ENCODE measurements at regions not wholly inside any gene's neighbourhood (a gene's known extent, or its start where the extent isn't known, plus 50 kb on each side); places are given as distances from the start of the nearest gene placed in this dataset.

DNA sequence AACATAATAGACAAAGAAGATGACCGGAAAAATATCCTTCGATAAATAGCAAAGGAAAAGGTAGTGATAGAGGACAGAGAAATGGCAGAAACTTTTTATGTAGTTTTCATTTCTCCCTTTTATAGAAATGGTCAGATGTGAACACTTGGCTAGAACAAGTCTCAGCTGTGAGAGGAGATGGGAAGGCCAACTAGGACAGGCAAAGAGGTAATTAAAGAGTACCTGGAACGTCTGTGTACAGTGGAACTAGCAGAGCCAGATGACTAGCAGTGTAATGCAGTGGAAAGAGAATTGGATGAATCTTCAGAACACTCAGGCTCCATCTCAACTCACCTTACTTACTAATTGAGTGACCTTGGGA is 69.2 kb downstream of the NABP1 start:
- no peaks in the 10 kb centered on the region for H3K36me3 ChIP-seq (ENCODE audit: control insufficient read depth in 2 of 2, extremely low read depth in 1 of 2, insufficient read depth in 2 of 2, low read length in 2 of 2)
- CTCF ChIA-PET: interaction anchor here (1.5 to 1.7 kb wide), 3 partner anchors 10 to 12 kb away, joined by 4 to 6 read pairs (median 6); no protein-coding TSS in a partner anchor

DNA sequence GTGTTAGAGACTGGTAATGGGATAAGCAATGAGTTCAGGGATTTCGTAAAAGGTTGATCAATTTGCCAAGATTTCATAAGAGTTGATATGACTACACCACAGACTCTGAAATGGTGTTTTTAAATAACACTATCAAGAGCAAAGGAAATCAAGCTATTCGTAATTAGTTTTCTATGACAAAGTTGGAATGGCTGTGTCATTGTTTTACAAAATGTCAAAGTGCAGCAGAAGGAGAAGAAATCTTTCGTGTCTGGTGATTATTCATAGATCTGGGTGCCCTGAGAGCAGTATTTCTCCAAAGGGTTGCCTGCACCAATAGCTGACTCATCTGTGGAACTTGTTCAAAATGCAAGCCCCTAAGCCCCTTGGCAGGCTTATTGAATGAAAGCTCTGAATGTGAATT is 70.1 kb downstream of the NABP1 start:
- Histone ChIP-seq H3K9ac (replicated peaks; ENCODE audit: extremely low read depth, insufficient read depth, low read length) (no peak overlapping the region), H2AFZ (ENCODE audit: low read depth, low read length) (no peak overlapping the region), H3K4me2 (ENCODE audit: insufficient read depth, low read length) (no peak overlapping the region), H3K4me3 (replicated peaks in 1 of 3; ENCODE audit: insufficient read depth in 1 of 3, low read depth in 1 of 3, low read length in 3 of 3) (no peak overlapping the region), H3K79me2 (ENCODE audit: control insufficient read depth, insufficient read depth, low read length) (no peaks in the 10 kb centered on the region), H3K9me3 (replicated peaks; ENCODE audit: control insufficient read depth, insufficient read depth, low read length) (no peaks in the 10 kb centered on the region), H4K20me1 (replicated peaks; ENCODE audit: control insufficient read depth, extremely low read depth, insufficient read depth, low read length) (no peaks in the 10 kb centered on the region), H3K36me3 (ENCODE audit: control insufficient read depth in 2 of 2, extremely low read depth in 1 of 2, insufficient read depth in 2 of 2, low read length in 2 of 2) (no peaks in the 10 kb centered on the region), H3K4me1 (ENCODE audit: control insufficient read depth, extremely low read depth, insufficient read depth, low read length) (no peaks in the 10 kb centered on the region), H3K27ac (ENCODE audit: insufficient read depth, low read depth, low read length) (no peak overlapping the region), H3K9me1 (replicated peaks; ENCODE audit: control insufficient read depth, extremely low read depth, insufficient read depth, low read length) (no peaks in the 10 kb centered on the region), H3K27me3 (ENCODE audit: control insufficient read depth in 2 of 2, insufficient read depth in 2 of 2, low read length in 2 of 2) (peaks cover 0 to 2% of the 10 kb centered on the region in 2 experiments)
- no peak for TF ChIP-seq MYC (IDR thresholded peaks at IDR 0.05; ENCODE audit: low read depth, low read length)
- TF ChIP-seq, protein P1, sequence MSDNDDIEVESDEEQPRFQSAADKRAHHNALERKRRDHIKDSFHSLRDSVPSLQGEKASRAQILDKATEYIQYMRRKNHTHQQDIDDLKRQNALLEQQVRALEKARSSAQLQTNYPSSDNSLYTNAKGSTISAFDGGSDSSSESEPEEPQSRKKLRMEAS (IDR thresholded peaks at IDR 0.05; ENCODE audit: insufficient read depth, insufficient read length): no peak
- TF ChIP-seq, protein P2, sequence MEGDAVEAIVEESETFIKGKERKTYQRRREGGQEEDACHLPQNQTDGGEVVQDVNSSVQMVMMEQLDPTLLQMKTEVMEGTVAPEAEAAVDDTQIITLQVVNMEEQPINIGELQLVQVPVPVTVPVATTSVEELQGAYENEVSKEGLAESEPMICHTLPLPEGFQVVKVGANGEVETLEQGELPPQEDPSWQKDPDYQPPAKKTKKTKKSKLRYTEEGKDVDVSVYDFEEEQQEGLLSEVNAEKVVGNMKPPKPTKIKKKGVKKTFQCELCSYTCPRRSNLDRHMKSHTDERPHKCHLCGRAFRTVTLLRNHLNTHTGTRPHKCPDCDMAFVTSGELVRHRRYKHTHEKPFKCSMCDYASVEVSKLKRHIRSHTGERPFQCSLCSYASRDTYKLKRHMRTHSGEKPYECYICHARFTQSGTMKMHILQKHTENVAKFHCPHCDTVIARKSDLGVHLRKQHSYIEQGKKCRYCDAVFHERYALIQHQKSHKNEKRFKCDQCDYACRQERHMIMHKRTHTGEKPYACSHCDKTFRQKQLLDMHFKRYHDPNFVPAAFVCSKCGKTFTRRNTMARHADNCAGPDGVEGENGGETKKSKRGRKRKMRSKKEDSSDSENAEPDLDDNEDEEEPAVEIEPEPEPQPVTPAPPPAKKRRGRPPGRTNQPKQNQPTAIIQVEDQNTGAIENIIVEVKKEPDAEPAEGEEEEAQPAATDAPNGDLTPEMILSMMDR (IDR thresholded peaks at IDR 0.05; ENCODE audit: extremely low read depth in 1 of 2, insufficient read depth in 1 of 2, low read depth in 1 of 2, low read length in 2 of 2): no peak
- intact Hi-C loops (cut with micrococcal nuclease) (no loop called here), dilution Hi-C loops (cut with MboI; ENCODE audit: extremely low pct_ligation_motif_present, low sequenced_read_pairs) (no loop called here)
- DNase-seq (ENCODE audit: low read depth, low spot score) (no peak), FAIRE-seq (no peak)
- ChIA-PET POLR2A (no interaction called here), CTCF (interaction anchor here (0.6 to 1.7 kb wide), 2 partner anchors 10 to 11 kb away, joined by 3 to 6 read pairs; no protein-coding TSS in a partner anchor)
- BruUV-seq (replicated peaks): no TSS peak

More for the DNA sequence above, 69.2 kb downstream of the NABP1 start:
- FAIRE-seq (no peak), DNase-seq (ENCODE audit: low read depth, low spot score) (no peak)
- POLR2A ChIA-PET: no interaction called here
- Histone ChIP-seq H3K9me1 (replicated peaks; ENCODE audit: control insufficient read depth, extremely low read depth, insufficient read depth, low read length) (no peaks in the 10 kb centered on the region), H3K27ac (ENCODE audit: insufficient read depth, low read depth, low read length) (no peak overlapping the region), H3K4me3 (replicated peaks in 1 of 3; ENCODE audit: insufficient read depth in 1 of 3, low read depth in 1 of 3, low read length in 3 of 3) (no peak overlapping the region), H3K79me2 (ENCODE audit: control insufficient read depth, insufficient read depth, low read length) (no peaks in the 10 kb centered on the region), H4K20me1 (replicated peaks; ENCODE audit: control insufficient read depth, extremely low read depth, insufficient read depth, low read length) (no peaks in the 10 kb centered on the region), H3K9me3 (replicated peaks; ENCODE audit: control insufficient read depth, insufficient read depth, low read length) (no peaks in the 10 kb centered on the region), H2AFZ (ENCODE audit: low read depth, low read length) (no peak overlapping the region), H3K27me3 (ENCODE audit: control insufficient read depth in 2 of 2, insufficient read depth in 2 of 2, low read length in 2 of 2) (peaks cover 0 to 2% of the 10 kb centered on the region in 2 experiments), H3K4me2 (ENCODE audit: insufficient read depth, low read length) (no peak overlapping the region), H3K4me1 (ENCODE audit: control insufficient read depth, extremely low read depth, insufficient read depth, low read length) (no peaks in the 10 kb centered on the region), H3K9ac (replicated peaks; ENCODE audit: extremely low read depth, insufficient read depth, low read length) (no peak overlapping the region)
- intact Hi-C loops (cut with micrococcal nuclease) (no loop called here), dilution Hi-C loops (cut with MboI; ENCODE audit: extremely low pct_ligation_motif_present, low sequenced_read_pairs) (no loop called here)
- TF ChIP-seq GATA2 (IDR thresholded peaks at IDR 0.05; ENCODE audit: insufficient read depth, insufficient read length, low read depth, low read length) (no peak), MYC (IDR thresholded peaks at IDR 0.05; ENCODE audit: low read depth, low read length) (no peak), FOS (IDR thresholded peaks at IDR 0.05; ENCODE audit: borderline replicate concordance, insufficient read depth, low read length) (no peak), JUN (IDR thresholded peaks at IDR 0.05; ENCODE audit: borderline replicate concordance, insufficient read depth, insufficient read length, low read depth) (no peak), POLR2A (IDR thresholded peaks at IDR 0.05; ENCODE audit: low read depth, low read length) (no peak)
- TF ChIP-seq, protein P1 (IDR thresholded peaks at IDR 0.05; ENCODE audit: insufficient read depth, insufficient read length): no peak
- BruUV-seq (replicated peaks): no TSS peak
